Colon (tissue), 2 donors: ENCODE measurements at regions not wholly inside any gene's neighbourhood (a gene's known extent, or its start where the extent isn't known, plus 50 kb on each side); places are given as distances from the start of the nearest gene placed in this dataset.
"Not testable (repeated sequence)": the region's sequence is repeated elsewhere in the genome, so short reads cannot be mapped to it uniquely, and the experiment has no call there.

ENCODE experiments used
- FAIRE-seq: peaks from 2 replicates; lab custom pipeline; 2012; peaks lifted over from hg19 to GRCh38; lab: Jason Lieb, UNC
- donor health status: control.
- donor health status: control.

GRCh38 chr14:104399432-104400155 is 180.0 kb upstream of the C14orf180 start:
- no peak for FAIRE-seq

GRCh38 chr14:104400355-104400754 is 179.2 kb upstream of the C14orf180 start:
- no peak for FAIRE-seq

GRCh38 chr14:104401785-104402184 is 177.8 kb upstream of the C14orf180 start:
- no peak for FAIRE-seq

- FAIRE-seq, result not testable (repeated sequence)
Measured at GRCh38 chr14:104402303-104402702, 177.3 kb upstream of the C14orf180 start.

GRCh38 chr14:104403421-104404220 is 175.9 kb upstream of the C14orf180 start:
- FAIRE-seq, result no peak

- FAIRE-seq, result no peak
Measured at GRCh38 chr14:104404922-104405321, 174.6 kb upstream of the C14orf180 start.

- no peak for FAIRE-seq
Measured at GRCh38 chr14:104405360-104406226, 174.0 kb upstream of the C14orf180 start.

- FAIRE-seq, result no peak
Measured at GRCh38 chr14:104406831-104407230, 172.7 kb upstream of the C14orf180 start.

GRCh38 chr14:104416383-104416782 is 163.2 kb upstream of the C14orf180 start:
- no peak for FAIRE-seq

- no peak for FAIRE-seq
Measured at GRCh38 chr14:104419865-104420505, 159.6 kb upstream of the C14orf180 start.

- FAIRE-seq, result not testable (repeated sequence)
Measured at GRCh38 chr14:104420523-104420922, 159.0 kb upstream of the C14orf180 start.

- FAIRE-seq, result no peak
Measured at GRCh38 chr14:104420990-104421389, 158.6 kb upstream of the C14orf180 start.

- FAIRE-seq, result no peak
Measured at GRCh38 chr14:104421401-104421821, 158.2 kb upstream of the C14orf180 start.

- FAIRE-seq, result no peak
Measured at GRCh38 chr14:104421892-104422828, 157.4 kb upstream of the C14orf180 start.

GRCh38 chr14:104422837-104423681 is 156.5 kb upstream of the C14orf180 start:
- FAIRE-seq, result no peak

GRCh38 chr14:104423701-104424405 is 155.7 kb upstream of the C14orf180 start:
- no peak for FAIRE-seq

GRCh38 chr14:104424406-104425072 is 155.0 kb upstream of the C14orf180 start:
- FAIRE-seq, result no peak

GRCh38 chr14:104425171-104425681 is 154.3 kb upstream of the C14orf180 start:
- FAIRE-seq, result no peak
